ENCODE measurements at regions not wholly inside any gene's neighbourhood (a gene's known extent, or its start where the extent isn't known, plus 50 kb on each side); places are given as distances from the start of the nearest gene placed in this dataset.

DNA sequence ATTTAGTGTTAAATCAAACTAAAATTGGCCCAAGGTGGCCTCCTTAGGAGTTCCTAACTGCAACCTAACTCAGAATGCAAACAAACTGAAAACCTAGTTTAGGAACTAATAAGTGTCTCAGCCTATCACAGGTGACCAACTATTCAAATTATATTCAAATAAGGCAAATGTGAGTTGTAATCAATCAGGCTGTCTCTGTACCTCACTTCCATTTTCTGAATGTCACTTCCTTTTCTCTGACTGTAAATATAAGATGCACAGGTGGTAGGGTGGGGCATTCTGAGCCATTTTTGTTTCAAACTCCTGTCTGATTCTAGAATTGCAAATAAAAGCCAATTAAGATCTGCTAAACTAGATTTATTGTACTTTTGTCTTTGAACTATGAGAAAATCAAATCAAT lies 401.5 kb downstream of the PPP3CA start:
- H3K4me1 ChIP-seq = no peaks in the 10 kb centered on the region
- no peak for DNase-seq
- TF ChIP-seq CTCF (IDR thresholded peaks at IDR 0.05) = no peak
- no peaks in the 10 kb centered on the region for H3K36me3 ChIP-seq
- no peak overlapping the region for H3K27ac ChIP-seq
- H3K4me3 ChIP-seq = no peak overlapping the region
- H3K27me3 ChIP-seq = no peaks in the 10 kb centered on the region
- H3K9ac ChIP-seq (ENCODE audit: low read depth in 2 of 2, low read length in 2 of 2) = no peak overlapping the region
- H3K9me3 ChIP-seq = no peaks in the 10 kb centered on the region
- intact Hi-C loops (cut with DNase I) = no loop called here

- no peaks in the 10 kb centered on the region for H3K27me3 ChIP-seq
- H3K27ac ChIP-seq = no peak overlapping the region
- no peaks in the 10 kb centered on the region for H3K36me3 ChIP-seq
- intact Hi-C loops (cut with DNase I) = no loop called here
- no peak overlapping the region for H3K9ac ChIP-seq (ENCODE audit: low read depth in 2 of 2, low read length in 2 of 2)
- no peak overlapping the region for H3K4me3 ChIP-seq
- H3K4me1 ChIP-seq = no peaks in the 10 kb centered on the region
- H3K9me3 ChIP-seq = no peaks in the 10 kb centered on the region
- TF ChIP-seq CTCF (IDR thresholded peaks at IDR 0.05) = no peak
- DNase-seq = no peak
Measured at GRCh38 chr4:100938698-100939097, 408.6 kb downstream of the PPP3CA start.

DNA sequence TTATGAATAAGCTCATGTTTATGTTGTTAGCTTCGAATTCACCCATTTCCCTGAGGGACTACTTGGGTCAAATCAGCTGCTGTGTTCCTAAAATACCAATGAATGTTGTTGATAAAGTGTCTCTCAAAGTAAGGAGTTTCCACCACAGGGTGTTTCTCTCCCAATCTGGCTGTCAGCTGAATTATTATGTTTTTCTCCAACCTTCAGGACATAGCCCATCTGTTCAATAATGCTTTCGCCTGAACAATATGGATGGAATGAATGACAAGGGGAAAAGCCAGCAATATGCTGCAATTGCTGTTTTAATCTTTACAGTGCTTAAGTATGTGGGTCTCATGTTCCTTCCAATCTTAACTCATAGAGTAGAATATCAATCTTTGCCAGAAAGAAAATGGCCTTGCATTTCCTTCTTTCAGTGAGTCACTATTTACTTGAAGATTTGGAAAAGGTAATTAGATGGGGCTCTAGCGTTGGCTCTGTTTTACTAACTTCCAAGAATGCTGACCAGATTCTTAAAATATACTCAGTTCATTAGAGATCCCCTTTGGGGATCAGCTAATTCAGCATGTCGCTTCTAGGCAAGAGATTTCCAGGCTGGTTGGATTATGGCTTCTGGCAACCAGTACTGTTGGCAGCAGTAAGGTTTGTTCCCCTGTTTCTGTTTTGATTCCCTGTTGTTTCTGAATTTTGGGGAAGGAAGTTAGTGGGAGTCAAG lies 410.5 kb downstream of the PPP3CA start:
- no peaks in the 10 kb centered on the region for H3K27me3 ChIP-seq
- H3K9ac ChIP-seq (ENCODE audit: low read depth in 2 of 2, low read length in 2 of 2) = no peak overlapping the region
- intact Hi-C loops (cut with DNase I) = no loop called here
- TF ChIP-seq CTCF (IDR thresholded peaks at IDR 0.05) = no peak
- H3K9me3 ChIP-seq = no peaks in the 10 kb centered on the region
- no peaks in the 10 kb centered on the region for H3K4me1 ChIP-seq
- H3K4me3 ChIP-seq = no peak overlapping the region
- no peak for DNase-seq
- no peak overlapping the region for H3K27ac ChIP-seq
- no peaks in the 10 kb centered on the region for H3K36me3 ChIP-seq

DNA sequence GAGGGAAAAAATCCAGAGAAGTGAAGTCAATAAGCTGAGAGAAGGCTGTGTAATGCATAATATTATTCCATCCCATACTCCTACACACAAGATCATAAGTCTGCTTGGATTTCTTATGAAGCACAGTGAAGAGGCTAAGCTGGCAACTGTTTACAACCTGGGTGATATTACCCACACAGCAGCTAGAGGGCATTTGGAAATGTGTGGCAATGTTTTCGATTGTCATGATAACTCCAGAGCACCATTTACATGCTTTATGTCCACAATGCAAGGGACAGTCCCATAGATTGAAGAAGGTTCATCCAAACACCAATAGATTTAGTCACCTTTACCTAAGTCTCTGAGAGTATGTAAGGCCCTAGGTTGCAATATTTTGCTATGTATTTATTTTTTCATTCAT lies 412.2 kb downstream of the PPP3CA start:
- Histone ChIP-seq H3K27ac (no peak overlapping the region), H3K4me3 (no peak overlapping the region), H3K27me3 (no peaks in the 10 kb centered on the region), H3K4me1 (no peaks in the 10 kb centered on the region), H3K9ac (ENCODE audit: low read depth in 2 of 2, low read length in 2 of 2) (no peak overlapping the region), H3K36me3 (no peaks in the 10 kb centered on the region), H3K9me3 (no peaks in the 10 kb centered on the region)
- no peak for TF ChIP-seq CTCF (IDR thresholded peaks at IDR 0.05)
- intact Hi-C loops (cut with DNase I) = no loop called here
- DNase-seq = no peak

GRCh38 chr4:100933628-100934027 lies 413.7 kb downstream of the PPP3CA start:
- Histone ChIP-seq H3K4me3 (no peak overlapping the region), H3K36me3 (no peaks in the 10 kb centered on the region), H3K27me3 (no peaks in the 10 kb centered on the region), H3K4me1 (no peaks in the 10 kb centered on the region), H3K9me3 (no peaks in the 10 kb centered on the region), H3K9ac (ENCODE audit: low read depth in 2 of 2, low read length in 2 of 2) (no peak overlapping the region), H3K27ac (no peak overlapping the region)
- no peak for TF ChIP-seq CTCF (IDR thresholded peaks at IDR 0.05)
- intact Hi-C loops (cut with DNase I) = no loop called here
- no peak for DNase-seq
